HG03135 (cell line): ENCODE measurements at regions not wholly inside any gene's neighbourhood (a gene's known extent, or its start where the extent isn't known, plus 50 kb on each side); places are given as distances from the start of the nearest gene placed in this dataset.
"Not testable (repeated sequence)": the region's sequence is repeated elsewhere in the genome, so short reads cannot be mapped to it uniquely, and the experiment has no call there.

ENCODE experiments used
- ATAC-seq: cut with Tn5 transposase; IDR thresholded peaks from one replicate; pipeline ENCODE4 v1.9.1; 2021; ENCODE audit warnings: mild to moderate bottlenecking, moderate library complexity; ENCODE audit not compliant: unreplicated experiment

- ATAC-seq, result no peak
These were observed 79.1 kb downstream of the CTH start for GRCh38 chr1:70490153-70490552.

- ATAC-seq, result no peak
These were observed 84.3 kb downstream of the CTH start for GRCh38 chr1:70495370-70495769.

DNA sequence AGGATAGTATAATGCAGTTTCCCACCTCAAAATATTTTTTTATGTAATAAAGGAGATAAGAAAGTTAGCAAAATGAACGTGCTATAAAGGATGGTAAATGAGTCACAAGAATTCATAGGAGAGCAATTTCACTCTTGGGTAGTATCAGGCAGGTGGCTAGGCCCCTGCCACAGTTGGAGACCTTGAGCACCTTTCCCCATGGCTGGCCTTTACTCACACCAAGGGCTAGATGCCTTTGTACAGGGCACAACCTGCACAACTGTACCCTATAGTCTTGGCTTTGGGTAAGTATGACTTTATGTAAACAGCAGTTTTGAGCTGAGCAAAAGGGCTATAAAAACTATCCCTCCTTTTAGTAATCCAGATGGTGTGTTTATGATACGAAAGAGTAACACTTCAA is 85.1 kb downstream of the CTH start:
- ATAC-seq, result no peak

- no peak for ATAC-seq
These were observed 86.1 kb downstream of the CTH start for GRCh38 chr1:70497152-70497551.

DNA sequence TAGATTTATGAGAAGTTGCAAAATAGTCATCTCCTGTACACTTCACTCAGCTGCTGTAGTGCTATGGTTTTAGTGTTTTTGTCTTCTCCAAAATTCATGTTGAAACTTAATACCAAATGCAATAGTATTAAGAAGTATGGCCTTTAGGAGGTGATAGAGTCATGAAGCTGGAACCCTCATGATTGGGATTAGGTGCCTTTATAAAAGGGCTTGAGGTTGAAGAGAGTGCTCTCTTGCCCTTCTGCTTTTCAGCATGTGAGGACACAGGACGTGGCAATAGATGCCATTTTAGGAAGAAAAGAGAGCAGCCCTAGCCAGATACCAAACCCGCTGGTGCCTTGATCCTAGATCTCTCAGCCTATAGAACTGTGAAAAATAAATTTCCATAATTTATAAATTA is 87.6 kb downstream of the CTH start:
- no peak for ATAC-seq

DNA sequence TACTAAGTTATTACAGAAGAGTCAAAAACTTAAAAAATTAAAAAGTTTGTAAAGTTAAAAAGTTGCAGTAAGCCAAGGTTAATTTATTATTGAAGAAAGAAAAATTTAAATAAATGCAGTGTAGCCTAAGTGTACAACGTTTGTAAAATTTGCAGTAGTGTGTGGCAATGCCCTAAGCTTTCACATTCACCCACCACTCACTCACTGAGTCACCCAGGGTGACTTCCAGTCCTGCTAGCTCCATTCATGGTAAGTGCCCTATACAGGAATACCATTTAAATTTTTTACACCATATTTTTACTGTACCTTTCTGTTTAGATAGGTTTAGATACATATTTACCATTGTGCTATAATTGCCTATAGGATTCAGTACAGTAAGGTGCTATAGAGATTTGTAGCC is 88.6 kb downstream of the CTH start:
- ATAC-seq, result no peak

GRCh38 chr1:70503358-70503757 is 92.3 kb downstream of the CTH start:
- no peak for ATAC-seq

DNA sequence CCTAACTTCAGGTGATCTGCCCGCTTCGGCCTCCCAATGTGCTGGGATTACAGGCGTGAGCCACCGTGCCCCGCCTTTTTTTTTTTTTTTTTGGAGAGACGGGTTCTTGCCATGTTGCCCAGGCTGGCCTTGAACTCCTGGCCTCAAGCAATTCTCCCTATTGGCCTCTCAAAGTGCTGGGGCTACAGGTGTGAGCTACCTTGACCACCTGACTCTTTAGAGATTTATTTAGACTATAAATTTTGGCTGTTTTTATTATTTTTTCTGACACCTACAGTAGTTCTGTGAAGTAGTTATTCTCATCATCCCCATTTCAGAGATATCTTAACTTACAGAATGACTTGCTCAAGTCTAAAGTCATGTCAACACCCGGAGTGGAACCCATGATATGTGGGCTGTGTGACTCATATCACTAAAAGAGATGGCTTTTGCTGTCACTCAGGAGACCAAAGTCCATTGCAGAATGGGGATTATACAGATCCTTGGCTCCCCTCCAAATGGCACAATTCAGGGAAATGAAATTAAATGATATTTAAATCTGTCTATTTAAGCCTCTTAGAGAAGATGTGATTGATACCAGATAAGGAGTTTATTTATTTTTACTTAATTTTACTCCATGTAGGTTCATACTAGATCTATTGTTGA is 93.2 kb downstream of the CTH start:
- ATAC-seq, result peak; percentile 83

DNA sequence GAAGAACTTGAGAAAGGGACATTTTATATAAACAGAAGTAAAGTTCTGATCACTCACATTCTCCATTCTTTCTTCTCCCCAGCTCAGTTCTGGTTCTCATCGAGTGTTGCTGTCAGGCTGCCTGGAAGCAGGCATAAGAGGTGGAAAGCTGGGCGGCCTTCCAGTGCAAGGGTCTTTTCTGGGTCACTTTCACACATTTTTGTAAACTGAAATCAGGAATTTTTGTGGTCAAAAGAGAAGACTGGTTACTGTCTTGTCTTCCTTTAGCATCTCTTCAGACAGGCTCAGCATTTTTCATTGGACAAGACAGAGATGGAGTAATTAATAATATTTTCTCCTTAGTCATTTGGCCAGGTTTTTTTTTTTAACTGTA is 93.7 kb downstream of the CTH start:
- peak; percentile 20 for ATAC-seq

GRCh38 chr1:70507991-70508390 is 96.9 kb downstream of the CTH start:
- not testable (repeated sequence) for ATAC-seq

- peak; percentile 81 for ATAC-seq
These were observed 99.2 kb downstream of the CTH start for GRCh38 chr1:70509996-70510876.

GRCh38 chr1:70517444-70517843 is 106.4 kb downstream of the CTH start:
- peak; percentile 65 for ATAC-seq

- no peak for ATAC-seq
These were observed 107.0 kb downstream of the CTH start for GRCh38 chr1:70518106-70518505.

DNA sequence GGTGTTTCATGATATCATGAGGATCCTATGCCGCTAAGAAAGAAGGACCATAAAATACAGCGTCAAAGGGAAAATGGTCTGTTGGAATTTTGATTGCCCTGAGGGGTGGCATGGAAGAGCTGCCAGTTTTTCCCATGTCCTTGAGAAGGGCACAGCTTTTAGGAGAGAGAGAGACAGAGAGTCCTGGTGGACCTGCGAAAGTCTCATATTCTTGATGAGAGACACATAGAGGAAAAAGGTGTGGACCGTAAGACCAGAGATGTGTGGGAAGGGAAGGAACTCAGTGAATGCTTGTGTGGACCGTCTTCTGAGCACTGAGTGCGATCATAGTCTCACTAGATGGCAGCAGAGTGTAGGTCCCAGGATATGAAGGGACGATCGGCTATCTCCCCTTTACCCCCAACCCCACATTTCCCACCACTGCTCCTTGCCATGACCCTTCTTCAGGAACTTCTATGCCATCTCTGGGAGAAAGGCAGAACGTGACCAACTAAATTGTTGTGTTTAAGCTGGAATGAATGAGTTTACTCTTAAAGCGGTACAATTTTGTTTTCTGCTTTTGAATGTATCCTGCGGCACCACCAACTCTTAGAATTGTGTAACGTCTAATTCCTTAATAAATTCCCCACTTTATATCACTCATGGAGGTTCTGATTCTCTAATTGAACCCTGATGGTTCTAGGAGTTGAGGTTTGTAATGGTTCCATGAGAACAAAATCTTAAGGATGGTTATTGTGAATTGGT is 117.7 kb downstream of the CTH start:
- ATAC-seq, result no peak

DNA sequence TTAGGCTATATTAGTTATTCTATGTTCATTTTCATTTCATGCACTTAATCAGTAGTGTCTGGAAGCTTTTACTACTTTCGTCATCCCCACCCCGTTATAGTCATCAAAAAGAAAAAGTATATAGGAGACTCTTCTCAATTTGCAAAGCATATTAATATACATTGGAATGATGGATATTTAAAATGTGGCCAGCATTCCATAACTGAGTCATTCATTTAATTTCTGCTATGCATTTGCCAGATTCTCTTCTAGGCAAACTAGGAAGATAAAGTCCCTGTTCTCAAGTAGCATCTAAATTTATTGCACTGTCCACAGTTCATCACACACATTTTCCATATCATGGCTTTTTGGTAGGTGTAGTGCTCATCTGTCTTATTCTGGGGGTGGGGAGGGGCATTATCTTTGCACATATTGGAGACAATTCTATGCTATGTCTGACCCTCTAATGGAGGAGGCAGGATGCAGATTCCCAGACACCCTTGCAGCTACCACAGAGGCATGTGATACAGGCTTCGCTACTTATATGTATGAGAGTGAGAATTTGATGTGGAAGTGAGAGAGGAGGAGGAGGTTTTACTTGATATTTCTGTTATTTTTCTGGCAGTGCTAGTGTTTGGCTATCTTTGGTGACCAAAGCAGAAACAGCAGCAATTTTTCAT is 125.8 kb downstream of the CTH start:
- ATAC-seq, result no peak

DNA sequence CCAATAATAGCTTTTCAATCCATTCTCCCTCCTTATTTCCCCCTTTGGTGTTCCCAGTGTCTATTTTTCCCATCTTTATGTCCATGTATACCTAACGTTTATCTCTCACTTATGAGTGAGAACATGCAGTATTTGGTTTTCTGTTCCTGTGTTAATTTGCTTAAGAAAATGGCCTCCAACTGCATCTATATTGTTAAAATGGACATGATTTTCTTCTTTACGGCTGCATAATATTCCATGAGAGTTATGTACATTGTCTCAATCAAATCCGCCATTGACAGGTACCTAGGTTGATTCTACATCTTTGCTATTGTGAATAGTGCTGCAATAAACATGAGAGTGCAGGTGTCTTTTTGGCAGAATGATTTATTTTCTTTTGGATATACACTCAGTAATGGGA is 126.7 kb downstream of the CTH start:
- ATAC-seq, result no peak

GRCh38 chr1:70542030-70542429 is 131.0 kb downstream of the CTH start:
- ATAC-seq, result no peak

- no peak for ATAC-seq
These were observed 131.8 kb downstream of the CTH start for GRCh38 chr1:70542856-70543255.

DNA sequence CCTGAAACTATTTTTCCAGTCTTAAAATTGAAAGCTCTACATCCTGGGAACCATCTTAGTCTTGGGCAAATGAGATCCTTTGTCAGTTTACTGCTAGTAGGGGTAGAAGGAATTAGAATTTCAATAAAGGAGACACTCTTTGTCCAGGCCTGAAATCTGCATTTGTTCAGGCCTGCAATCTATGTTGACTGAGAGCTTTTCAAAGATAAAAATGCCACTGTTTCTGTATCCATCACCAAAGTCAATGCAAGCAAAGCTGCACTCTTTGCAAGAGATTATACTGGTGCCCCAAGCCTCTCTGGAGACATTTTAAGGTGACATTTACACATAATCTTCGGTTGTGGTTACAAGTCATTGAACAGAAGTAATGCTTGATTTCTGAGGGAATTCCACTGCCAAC is 135.7 kb downstream of the CTH start:
- ATAC-seq, result no peak

DNA sequence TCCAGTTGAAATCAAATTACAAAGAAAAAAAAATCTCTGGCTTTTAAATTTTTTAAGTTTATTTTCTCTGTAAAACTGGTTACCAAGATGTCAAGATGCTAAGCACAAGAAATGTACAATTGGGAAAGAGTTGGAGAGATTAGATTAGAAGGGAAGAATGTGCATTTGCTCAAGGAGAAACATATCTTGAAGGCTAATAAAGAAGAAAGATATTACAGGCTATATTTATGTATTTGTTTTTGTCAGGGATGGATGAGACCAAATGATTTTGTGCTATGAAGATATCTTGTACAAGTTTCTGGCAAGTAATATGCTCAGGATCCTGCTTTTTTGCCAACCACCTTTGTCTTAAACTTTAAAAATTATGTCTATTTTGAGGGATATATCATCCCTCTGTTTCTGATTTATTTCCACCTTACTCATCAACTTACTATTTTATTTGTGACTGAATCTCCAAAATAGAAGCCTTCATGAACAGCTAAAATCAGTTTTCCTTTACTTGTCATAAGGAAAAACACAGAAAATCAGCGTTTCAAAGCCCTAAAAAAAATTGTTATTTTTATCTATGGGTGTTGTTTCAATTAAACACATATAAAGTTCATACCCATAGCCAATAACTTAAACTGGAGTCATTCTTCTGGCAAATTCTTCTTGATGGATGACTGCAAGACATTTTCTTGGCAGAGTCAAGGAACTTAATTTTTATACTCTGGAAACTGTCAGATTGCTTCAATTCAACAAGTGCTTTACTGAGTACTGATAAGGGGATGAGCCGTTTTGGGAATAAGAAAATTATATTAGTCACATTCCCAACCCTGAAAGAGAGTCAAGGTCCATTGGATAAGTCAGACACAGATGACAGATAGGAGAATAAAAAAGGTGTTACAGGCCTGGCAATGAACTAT is 141.8 kb downstream of the CTH start:
- ATAC-seq, result no peak
